AG09319 (cell line): ENCODE measurements at regions not wholly inside any gene's neighbourhood (a gene's known extent, or its start where the extent isn't known, plus 50 kb on each side); places are given as distances from the start of the nearest gene placed in this dataset.
"Not testable (repeated sequence)": the region's sequence is repeated elsewhere in the genome, so short reads cannot be mapped to it uniquely, and the experiment has no call there.

Experiments
- DNase-seq: peaks from one replicate; pipeline ENCODE4 v3.0.0-alpha.2; 2010; ENCODE audit warnings: low read depth; ENCODE audit errors: extremely low read depth
- TF ChIP-seq, protein P1 (sequence below): IDR thresholded peaks from 2 replicates; pipeline ENCODE4 v1.5.1; 2011; ENCODE audit warnings: low read depth, mild to moderate bottlenecking, inconsistent platforms, low read length, moderate library complexity

DNA sequence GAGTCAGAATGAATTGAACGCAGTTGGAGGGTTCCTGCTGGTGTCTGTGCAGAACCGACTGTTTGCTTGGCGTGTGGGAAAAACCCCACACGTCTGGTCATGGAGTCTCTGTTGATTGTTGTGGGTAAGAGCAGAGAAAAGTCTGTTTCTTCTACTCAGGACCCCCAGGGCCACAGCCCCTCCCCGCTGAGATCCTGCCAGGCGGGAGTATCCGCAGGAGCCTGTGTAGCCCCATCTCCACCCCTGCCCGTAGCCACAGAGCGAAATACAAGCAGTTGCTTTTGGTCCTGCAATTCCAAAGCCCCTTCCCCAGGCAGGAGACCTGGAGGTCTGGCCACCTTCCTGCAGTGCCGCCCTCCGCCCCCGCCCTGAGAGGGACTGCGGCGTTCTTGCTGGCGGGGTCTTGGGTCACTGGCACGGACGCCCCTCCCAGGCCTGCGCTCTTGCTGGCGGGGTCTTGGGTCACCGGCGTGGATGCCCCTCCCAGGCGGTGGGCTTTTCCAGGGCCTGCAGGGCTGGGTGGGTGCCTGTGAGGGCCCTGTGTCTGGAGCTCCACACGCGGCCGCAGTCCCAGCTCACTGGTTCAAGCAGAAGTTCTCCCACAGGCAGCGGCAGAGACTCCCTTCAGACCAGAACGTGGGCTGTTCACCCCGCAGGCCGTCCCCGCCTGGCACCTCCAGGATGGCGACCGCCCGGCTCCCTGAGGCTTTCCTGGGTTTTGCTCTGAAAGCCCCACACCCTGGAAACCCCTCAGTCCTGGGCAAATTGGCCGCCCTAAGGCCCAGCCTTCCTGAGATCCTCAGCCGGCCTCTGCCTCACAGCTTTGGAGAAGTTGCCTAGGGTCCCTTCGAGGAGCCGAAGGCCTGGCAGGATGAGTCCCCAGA, 76.0 kb upstream of the CTDP1 start:
- no peak for DNase-seq
- TF ChIP-seq, protein P1, sequence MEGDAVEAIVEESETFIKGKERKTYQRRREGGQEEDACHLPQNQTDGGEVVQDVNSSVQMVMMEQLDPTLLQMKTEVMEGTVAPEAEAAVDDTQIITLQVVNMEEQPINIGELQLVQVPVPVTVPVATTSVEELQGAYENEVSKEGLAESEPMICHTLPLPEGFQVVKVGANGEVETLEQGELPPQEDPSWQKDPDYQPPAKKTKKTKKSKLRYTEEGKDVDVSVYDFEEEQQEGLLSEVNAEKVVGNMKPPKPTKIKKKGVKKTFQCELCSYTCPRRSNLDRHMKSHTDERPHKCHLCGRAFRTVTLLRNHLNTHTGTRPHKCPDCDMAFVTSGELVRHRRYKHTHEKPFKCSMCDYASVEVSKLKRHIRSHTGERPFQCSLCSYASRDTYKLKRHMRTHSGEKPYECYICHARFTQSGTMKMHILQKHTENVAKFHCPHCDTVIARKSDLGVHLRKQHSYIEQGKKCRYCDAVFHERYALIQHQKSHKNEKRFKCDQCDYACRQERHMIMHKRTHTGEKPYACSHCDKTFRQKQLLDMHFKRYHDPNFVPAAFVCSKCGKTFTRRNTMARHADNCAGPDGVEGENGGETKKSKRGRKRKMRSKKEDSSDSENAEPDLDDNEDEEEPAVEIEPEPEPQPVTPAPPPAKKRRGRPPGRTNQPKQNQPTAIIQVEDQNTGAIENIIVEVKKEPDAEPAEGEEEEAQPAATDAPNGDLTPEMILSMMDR, result no peak

DNA sequence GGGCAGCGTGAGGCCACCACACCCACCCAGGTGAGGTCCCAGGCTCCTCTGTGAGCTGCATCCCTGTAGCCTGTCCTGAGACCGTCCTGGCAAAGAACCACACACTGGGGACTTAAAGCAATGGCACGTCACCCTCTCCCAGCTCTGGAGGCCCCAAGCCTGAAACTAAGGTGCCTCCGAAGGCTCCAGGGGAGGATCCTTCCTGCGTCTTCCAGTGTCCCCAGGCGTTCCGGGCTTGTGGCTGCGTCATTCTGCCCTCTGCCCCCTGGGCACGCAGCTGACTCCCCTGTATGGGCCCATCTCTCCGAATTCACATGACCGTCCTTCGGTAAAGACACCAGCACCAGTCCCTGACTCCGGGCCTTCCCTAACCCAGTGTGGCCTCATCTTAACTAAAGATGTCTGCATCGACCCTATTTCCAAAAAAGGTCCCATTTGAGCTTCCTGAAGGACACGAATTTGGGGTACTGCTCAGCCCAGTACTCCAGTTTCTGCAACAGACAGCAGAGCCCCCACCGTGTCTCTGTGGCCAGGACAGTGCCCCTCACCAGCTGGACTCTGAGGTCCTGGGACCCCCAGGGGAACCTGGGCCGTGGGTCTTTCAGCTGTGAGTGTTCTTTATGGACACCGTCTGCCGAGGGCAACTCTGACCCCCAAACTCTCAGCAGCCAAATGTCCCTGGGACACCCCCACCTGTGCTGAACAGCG, 75.2 kb upstream of the CTDP1 start:
- no peak for DNase-seq
- TF ChIP-seq, protein P1, result no peak

DNA sequence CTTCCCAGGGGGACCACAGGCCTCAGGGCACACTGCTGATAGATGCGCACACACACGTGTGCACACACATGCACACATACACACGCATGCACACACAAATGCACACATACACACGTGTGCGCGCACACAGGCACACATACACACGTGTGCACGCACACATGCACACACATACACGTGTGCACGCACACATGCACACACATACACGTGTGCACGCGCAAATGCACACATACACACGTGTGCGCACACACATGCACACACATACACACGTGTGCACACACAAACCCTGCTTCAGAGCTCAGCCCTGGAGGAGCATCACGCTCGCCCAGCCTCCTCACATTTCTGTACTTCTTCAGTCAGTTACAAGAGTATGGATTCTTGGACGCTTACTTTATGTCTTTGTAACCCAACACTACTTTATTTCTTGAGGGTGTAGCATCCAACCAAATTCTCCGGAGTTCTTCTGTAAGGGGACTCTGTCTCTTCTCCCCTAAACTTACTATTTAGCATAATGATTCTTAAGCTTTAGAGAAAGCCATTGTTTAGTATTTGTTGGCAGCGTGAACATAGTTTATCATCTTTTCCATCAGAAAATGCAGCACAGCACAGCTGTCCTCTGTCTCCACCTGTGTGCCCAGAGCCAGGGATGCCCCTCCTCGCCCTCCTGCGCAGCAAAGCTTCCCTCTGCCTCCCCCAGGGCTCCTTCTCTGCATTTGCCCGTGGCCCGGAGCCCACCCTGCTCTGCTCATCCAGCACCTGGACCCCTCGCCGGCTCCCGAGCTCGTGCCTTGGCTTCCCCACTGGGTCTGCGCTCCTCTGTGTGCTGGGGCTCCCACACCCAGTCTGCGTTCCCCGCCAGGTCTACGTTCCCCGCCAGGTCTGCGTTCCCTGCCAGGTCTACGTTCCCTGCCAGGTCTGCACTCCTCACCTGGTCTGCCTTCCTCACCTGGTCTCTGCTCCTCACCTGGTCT, 74.4 kb upstream of the CTDP1 start:
- TF ChIP-seq, protein P1, result no peak
- DNase-seq, result no peak

DNA sequence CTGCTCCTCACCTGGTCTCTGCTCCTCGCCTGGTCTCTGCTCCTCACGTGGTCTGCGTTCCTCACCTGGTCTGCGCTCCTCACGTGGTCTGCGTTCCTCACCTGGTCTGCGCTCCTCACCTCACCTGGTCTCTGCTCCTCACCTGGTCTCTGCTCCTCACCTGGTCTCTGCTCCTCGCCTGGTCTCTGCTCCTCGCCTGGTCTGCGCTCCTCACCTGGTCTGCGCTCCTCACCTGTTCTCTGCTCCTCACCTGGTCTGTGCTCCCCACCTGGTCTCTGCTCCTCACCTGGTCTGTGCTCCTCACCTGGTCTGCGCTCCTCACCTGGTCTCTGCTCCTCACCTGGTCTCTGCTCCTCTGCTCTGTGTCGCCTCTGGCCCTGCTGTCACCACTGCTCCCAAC, 73.5 kb upstream of the CTDP1 start:
- DNase-seq, result not testable (repeated sequence)

DNA sequence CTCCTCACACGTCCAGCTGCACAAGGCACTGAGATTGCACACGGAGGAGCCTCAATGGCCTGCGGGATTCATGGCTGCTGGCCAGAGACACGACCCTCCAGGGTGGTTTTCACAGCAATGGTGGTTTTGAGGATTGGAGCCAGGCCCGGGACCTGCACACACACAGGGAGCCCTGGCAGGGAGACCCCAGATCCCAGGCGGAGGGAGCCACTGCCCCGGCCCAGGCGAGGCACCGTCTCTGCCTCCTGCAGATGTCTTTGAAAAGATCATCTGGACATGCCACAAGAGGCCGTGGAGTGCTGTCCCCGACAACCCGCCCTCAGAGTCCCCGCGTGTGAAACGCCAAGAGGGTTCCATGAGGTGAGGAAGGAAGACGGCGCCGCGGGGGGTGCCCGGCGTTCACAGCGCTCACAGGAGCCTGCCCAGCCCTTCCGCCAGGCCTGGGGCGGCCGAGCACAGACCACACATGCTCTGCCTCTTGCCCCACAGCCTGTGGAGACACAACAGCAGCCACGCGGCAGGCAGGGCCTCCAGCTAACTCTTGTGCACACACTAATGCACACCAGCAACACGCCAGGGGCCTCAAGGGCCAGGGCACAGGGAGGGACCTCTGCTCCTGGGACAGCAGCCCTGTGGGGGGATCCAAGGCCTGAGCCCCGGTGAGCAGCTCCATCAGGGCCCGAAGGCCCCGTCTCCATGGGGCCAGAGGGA, 72.8 kb upstream of the CTDP1 start:
- no peak for DNase-seq
- TF ChIP-seq, protein P1, result no peak

DNA sequence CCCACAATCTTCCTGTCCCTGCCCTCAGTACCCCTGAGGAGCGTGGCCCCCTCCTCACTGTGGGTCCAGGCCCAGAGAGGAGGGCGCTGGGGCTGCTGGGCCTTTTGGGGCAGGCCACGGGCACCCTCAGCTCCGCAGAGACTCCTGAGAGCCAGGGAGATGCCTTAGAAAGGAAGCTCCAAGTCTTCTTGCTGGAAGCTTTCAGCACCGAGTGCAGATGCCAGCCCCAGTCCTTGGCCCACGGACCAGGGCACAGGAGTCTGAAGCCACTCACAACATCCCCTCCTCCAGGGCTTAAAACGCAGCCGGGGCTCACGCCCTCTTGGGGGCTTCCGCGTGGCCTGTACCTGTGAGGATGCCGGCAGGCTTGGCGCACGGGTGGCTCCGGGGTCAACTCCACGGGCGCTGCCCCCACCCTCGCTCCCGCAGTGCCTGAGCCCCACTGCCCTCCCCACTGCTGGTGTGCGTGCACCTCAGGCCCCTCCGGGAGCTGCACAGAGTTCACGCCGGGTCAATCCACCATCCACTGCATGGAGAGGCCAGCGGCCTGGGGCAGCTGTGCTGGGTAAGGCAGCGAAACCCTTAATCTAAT, 72.1 kb upstream of the CTDP1 start:
- no peak for DNase-seq
- TF ChIP-seq, protein P1, result no peak
